Sigmoid colon (tissue), 4 donors: ENCODE measurements at regions not wholly inside any gene's neighbourhood (a gene's known extent, or its start where the extent isn't known, plus 50 kb on each side); places are given as distances from the start of the nearest gene placed in this dataset.

ENCODE experiments used
- CTCF ChIP-seq, 4 experiments: fragments of 450-650 bp in 3 of 4; fragments of 200-600 bp in 1 of 4; IDR thresholded peaks; one replicate each; pipeline ENCODE4 v1.5.1; 2016 to 2019; ENCODE audit warnings: antibody characterized with exemption in 4 of 4, mild to moderate bottlenecking in 3 of 4, moderate library complexity in 2 of 4
- EP300 ChIP-seq, 4 donors: sonication (generic); formaldehyde crosslinking; IDR thresholded peaks; one replicate each; pipeline ENCODE4 v1.6.1; 2017; ENCODE audit warnings: antibody characterized with exemption in 4 of 4
- POLR2A ChIP-seq, 2 donors: fragments of 450-650 bp; IDR thresholded peaks; one replicate each; pipeline ENCODE4 v1.6.1; 2016; ENCODE audit warnings: antibody characterized with exemption in 2 of 2, mild to moderate bottlenecking in 2 of 2, moderate library complexity in 2 of 2
- POLR2AphosphoS5 ChIP-seq, 4 donors: sonication (generic); formaldehyde crosslinking; IDR thresholded peaks; one replicate each; pipeline ENCODE4 v1.6.1; 2017; ENCODE audit warnings: antibody characterized with exemption in 4 of 4

DNA sequence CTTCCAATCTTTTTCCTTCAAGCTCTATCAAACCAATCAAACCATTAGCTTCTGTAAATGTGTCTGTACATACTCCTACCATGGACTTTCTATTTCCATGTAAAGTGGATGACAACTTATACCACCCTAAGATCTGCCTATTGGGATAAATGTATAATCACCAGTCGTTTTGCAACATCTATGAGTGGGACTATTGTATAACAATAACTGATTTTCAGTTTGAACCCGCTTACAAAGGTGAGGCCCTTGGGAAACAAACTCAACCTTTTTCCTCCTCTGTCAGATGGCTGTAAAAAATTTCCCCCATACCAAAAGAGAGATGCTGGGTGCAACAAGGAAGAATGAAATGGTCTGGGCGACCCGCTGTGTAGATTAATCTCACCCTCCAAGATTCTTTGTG lies 399.1 kb upstream of the ADAMTS5 start:
- TF ChIP-seq POLR2AphosphoS5 (IDR thresholded peaks at IDR 0.05) (no peak), POLR2A (IDR thresholded peaks at IDR 0.05) (no peak), CTCF (IDR thresholded peaks at IDR 0.05) (no peak), EP300 (IDR thresholded peaks at IDR 0.05) (no peak)
